ENCODE measurements at regions not wholly inside any gene's neighbourhood (a gene's known extent, or its start where the extent isn't known, plus 50 kb on each side); places are given as distances from the start of the nearest gene placed in this dataset.

DNA sequence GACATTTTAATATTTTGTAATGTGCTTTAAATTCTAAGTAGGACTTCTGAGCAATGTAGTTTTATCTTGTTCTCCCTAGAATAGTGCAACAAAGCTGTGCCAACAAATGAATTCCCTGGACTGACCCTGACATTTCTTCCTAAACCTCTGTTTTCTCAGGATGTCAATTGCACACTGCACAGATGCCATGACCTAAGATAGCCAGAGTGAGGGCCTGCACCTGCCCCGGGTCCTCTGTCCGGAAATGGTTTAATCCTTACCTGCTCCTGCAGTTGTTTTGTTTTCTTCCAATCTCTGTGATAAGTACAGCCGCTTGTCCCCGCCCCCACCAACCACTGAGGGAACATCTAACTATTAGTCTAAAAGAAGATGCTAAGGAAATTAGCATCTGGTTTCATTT lies 831.5 kb downstream of the GALC start:
- Mint-ChIP-seq H3K36me3 (ENCODE audit: low read depth) (0 out of 3 replicates have a peak, but pooled peaks cover 3% of the 10 kb centered on the region), H3K27ac (no peak overlapping the region), H3K9me3 (peaks cover 2% of the 10 kb centered on the region; the same call in 1 of the 3 replicates), H3K4me3 (no peak overlapping the region), H3K27me3 (ENCODE audit: insufficient read depth, low read depth, poor library complexity) (peaks cover 14% of the 10 kb centered on the region), H3K4me1 (peaks cover 13% of the 10 kb centered on the region; the same call in 2 of the 3 replicates)
- TF ChIP-seq STAT1 (IDR thresholded peaks at IDR 0.05; ENCODE audit: unreplicated experiment) (no peak), ZNF331 (CRISPR knock-in tag; IDR thresholded peaks at IDR 0.05; ENCODE audit: low read depth) (no peak), JUNB (IDR thresholded peaks at IDR 0.05; ENCODE audit: unreplicated experiment) (no peak), POLR2AphosphoS5 (IDR thresholded peaks at IDR 0.05; ENCODE audit: low read depth) (no peak), CREB1 (CRISPR knock-in tag; IDR thresholded peaks at IDR 0.05; ENCODE audit: low read depth) (no peak), EZH2 (IDR thresholded peaks at IDR 0.05; ENCODE audit: low read depth, unreplicated experiment) (no peak), EZH2phosphoT487 (IDR thresholded peaks at IDR 0.05; ENCODE audit: unreplicated experiment) (no peak), ZNF114 (CRISPR knock-in tag; IDR thresholded peaks at IDR 0.05) (no peak), NANOG (IDR thresholded peaks at IDR 0.05; ENCODE audit: borderline replicate concordance) (no peak)
- TF ChIP-seq, protein P1, sequence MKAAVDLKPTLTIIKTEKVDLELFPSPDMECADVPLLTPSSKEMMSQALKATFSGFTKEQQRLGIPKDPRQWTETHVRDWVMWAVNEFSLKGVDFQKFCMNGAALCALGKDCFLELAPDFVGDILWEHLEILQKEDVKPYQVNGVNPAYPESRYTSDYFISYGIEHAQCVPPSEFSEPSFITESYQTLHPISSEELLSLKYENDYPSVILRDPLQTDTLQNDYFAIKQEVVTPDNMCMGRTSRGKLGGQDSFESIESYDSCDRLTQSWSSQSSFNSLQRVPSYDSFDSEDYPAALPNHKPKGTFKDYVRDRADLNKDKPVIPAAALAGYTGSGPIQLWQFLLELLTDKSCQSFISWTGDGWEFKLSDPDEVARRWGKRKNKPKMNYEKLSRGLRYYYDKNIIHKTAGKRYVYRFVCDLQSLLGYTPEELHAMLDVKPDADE (IDR thresholded peaks at IDR 0.05) = no peak
- TF ChIP-seq, protein P2, sequence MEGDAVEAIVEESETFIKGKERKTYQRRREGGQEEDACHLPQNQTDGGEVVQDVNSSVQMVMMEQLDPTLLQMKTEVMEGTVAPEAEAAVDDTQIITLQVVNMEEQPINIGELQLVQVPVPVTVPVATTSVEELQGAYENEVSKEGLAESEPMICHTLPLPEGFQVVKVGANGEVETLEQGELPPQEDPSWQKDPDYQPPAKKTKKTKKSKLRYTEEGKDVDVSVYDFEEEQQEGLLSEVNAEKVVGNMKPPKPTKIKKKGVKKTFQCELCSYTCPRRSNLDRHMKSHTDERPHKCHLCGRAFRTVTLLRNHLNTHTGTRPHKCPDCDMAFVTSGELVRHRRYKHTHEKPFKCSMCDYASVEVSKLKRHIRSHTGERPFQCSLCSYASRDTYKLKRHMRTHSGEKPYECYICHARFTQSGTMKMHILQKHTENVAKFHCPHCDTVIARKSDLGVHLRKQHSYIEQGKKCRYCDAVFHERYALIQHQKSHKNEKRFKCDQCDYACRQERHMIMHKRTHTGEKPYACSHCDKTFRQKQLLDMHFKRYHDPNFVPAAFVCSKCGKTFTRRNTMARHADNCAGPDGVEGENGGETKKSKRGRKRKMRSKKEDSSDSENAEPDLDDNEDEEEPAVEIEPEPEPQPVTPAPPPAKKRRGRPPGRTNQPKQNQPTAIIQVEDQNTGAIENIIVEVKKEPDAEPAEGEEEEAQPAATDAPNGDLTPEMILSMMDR (conservative IDR thresholded peaks at IDR 0.05; ENCODE audit: low read depth in 2 of 2) = no peak
- TF ChIP-seq, protein P3, sequence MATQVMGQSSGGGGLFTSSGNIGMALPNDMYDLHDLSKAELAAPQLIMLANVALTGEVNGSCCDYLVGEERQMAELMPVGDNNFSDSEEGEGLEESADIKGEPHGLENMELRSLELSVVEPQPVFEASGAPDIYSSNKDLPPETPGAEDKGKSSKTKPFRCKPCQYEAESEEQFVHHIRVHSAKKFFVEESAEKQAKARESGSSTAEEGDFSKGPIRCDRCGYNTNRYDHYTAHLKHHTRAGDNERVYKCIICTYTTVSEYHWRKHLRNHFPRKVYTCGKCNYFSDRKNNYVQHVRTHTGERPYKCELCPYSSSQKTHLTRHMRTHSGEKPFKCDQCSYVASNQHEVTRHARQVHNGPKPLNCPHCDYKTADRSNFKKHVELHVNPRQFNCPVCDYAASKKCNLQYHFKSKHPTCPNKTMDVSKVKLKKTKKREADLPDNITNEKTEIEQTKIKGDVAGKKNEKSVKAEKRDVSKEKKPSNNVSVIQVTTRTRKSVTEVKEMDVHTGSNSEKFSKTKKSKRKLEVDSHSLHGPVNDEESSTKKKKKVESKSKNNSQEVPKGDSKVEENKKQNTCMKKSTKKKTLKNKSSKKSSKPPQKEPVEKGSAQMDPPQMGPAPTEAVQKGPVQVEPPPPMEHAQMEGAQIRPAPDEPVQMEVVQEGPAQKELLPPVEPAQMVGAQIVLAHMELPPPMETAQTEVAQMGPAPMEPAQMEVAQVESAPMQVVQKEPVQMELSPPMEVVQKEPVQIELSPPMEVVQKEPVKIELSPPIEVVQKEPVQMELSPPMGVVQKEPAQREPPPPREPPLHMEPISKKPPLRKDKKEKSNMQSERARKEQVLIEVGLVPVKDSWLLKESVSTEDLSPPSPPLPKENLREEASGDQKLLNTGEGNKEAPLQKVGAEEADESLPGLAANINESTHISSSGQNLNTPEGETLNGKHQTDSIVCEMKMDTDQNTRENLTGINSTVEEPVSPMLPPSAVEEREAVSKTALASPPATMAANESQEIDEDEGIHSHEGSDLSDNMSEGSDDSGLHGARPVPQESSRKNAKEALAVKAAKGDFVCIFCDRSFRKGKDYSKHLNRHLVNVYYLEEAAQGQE (IDR thresholded peaks at IDR 0.05; ENCODE audit: unreplicated experiment) = no peak
- TF ChIP-seq, protein P4, sequence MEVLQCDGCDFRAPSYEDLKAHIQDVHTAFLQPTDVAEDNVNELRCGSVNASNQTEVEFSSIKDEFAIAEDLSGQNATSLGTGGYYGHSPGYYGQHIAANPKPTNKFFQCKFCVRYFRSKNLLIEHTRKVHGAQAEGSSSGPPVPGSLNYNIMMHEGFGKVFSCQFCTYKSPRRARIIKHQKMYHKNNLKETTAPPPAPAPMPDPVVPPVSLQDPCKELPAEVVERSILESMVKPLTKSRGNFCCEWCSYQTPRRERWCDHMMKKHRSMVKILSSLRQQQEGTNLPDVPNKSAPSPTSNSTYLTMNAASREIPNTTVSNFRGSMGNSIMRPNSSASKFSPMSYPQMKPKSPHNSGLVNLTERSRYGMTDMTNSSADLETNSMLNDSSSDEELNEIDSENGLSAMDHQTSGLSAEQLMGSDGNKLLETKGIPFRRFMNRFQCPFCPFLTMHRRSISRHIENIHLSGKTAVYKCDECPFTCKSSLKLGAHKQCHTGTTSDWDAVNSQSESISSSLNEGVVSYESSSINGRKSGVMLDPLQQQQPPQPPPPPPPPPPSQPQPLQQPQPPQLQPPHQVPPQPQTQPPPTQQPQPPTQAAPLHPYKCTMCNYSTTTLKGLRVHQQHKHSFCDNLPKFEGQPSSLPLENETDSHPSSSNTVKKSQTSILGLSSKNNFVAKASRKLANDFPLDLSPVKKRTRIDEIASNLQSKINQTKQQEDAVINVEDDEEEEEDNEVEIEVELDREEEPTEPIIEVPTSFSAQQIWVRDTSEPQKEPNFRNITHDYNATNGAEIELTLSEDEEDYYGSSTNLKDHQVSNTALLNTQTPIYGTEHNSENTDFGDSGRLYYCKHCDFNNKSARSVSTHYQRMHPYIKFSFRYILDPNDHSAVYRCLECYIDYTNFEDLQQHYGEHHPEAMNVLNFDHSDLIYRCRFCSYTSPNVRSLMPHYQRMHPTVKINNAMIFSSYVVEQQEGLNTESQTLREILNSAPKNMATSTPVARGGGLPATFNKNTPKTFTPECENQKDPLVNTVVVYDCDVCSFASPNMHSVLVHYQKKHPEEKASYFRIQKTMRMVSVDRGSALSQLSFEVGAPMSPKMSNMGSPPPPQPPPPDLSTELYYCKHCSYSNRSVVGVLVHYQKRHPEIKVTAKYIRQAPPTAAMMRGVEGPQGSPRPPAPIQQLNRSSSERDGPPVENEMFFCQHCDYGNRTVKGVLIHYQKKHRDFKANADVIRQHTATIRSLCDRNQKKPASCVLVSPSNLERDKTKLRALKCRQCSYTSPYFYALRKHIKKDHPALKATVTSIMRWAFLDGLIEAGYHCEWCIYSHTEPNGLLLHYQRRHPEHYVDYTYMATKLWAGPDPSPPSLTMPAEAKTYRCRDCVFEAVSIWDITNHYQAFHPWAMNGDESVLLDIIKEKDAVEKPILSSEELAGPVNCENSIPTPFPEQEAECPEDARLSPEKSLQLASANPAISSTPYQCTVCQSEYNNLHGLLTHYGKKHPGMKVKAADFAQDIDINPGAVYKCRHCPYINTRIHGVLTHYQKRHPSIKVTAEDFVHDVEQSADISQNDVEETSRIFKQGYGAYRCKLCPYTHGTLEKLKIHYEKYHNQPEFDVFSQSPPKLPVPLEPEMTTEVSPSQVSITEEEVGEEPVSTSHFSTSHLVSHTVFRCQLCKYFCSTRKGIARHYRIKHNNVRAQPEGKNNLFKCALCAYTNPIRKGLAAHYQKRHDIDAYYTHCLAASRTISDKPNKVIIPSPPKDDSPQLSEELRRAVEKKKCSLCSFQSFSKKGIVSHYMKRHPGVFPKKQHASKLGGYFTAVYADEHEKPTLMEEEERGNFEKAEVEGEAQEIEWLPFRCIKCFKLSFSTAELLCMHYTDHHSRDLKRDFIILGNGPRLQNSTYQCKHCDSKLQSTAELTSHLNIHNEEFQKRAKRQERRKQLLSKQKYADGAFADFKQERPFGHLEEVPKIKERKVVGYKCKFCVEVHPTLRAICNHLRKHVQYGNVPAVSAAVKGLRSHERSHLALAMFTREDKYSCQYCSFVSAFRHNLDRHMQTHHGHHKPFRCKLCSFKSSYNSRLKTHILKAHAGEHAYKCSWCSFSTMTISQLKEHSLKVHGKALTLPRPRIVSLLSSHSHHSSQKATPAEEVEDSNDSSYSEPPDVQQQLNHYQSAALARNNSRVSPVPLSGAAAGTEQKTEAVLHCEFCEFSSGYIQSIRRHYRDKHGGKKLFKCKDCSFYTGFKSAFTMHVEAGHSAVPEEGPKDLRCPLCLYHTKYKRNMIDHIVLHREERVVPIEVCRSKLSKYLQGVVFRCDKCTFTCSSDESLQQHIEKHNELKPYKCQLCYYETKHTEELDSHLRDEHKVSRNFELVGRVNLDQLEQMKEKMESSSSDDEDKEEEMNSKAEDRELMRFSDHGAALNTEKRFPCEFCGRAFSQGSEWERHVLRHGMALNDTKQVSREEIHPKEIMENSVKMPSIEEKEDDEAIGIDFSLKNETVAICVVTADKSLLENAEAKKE (CRISPR knock-in tag; IDR thresholded peaks at IDR 0.05) = no peak
- Histone ChIP-seq H3F3A (replicated peaks; ENCODE audit: low read depth) (no peaks in the 10 kb centered on the region), H3K27me3 (ENCODE audit: insufficient read depth) (no peaks in the 10 kb centered on the region), H3K4me1 (ENCODE audit: insufficient read depth) (peaks cover 9% of the 10 kb centered on the region), H3K36me3 (ENCODE audit: insufficient read depth) (no peaks in the 10 kb centered on the region), H3K79me2 (replicated peaks; ENCODE audit: insufficient read depth) (no peaks in the 10 kb centered on the region), H3K4me2 (no peak overlapping the region), H3K27ac (ENCODE audit: low read depth) (no peak overlapping the region), H2AFZ (no peak overlapping the region), H4K20me1 (replicated peaks; ENCODE audit: insufficient read depth) (no peaks in the 10 kb centered on the region), H3K4me3 (no peak overlapping the region), H3K9me2 (ENCODE audit: insufficient read depth) (no peaks in the 10 kb centered on the region)
- ATAC-seq (no peak), DNase-seq (ENCODE audit: low spot score) (no peak)

Data from GM23338 (cell line).